CD4-positive, alpha-beta T cell treated with Interleukin-1 beta for 1 hour (primary cell): ENCODE measurements at regions not wholly inside any gene's neighbourhood (a gene's known extent, or its start where the extent isn't known, plus 50 kb on each side); places are given as distances from the start of the nearest gene placed in this dataset.

Experiments
- DNase-seq, 2 donors: peaks; one replicate each; pipeline ENCODE4 v3.0.0-alpha.2; 2020 to 2022

DNA sequence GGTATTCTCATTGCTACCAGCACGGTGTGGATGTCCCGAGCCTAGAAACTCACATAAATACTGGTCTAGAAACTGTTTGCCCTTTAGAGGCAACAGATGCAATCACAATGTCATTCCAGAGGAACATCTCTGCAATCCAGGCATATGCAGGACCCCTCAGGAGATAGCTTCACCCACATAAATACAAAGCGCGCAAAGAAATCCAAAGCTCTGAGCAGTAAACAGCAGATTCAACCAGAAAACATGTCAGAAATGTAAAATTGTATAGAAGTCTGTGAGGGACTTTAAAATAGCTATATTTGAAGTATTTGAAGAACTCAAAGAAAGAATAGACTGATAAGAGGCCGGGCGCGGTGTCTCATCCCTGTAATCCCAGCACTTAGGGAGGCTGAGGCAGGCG is 291.7 kb downstream of the FAM43A start:
- no peak for DNase-seq

DNA sequence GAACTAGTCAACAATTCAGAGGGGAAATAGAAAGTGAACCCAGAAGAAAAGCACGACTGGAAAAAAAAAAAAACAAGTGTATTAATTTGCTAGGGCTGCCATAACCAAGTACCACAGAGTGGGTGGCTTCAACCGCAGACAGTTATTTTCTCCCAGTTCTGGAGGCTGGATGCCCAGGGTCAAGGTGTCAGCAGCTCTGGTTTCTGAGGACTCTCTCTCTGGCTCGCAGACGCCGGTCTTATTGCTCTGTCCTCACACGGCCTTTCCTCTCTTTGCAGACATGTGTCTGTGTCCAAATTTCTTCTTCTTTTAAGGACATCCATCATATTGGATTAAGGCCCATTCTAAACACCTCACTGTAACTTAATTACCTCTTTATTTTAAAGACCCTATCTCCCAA is 291.8 kb downstream of the XXYLT1 start:
- DNase-seq, result no peak

DNA sequence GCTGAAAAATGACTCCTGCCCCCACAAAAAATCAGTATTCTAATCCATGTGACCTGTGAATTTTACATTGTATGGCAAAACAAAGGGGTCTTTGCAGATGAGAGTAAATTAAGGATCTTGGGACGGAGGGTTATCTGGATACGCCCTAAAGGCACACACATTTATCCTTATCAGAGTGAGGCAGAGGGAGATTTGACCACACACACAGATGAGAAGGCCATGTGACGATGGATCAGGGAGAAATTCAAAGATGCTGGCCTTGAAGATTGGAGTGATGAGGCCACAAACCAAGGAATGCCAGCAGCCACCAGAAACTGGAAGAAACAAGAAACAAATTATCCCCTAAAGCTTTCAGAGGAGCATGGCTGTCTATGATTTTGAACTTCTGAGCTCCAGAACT is 288.5 kb downstream of the XXYLT1 start:
- no peak for DNase-seq

DNA sequence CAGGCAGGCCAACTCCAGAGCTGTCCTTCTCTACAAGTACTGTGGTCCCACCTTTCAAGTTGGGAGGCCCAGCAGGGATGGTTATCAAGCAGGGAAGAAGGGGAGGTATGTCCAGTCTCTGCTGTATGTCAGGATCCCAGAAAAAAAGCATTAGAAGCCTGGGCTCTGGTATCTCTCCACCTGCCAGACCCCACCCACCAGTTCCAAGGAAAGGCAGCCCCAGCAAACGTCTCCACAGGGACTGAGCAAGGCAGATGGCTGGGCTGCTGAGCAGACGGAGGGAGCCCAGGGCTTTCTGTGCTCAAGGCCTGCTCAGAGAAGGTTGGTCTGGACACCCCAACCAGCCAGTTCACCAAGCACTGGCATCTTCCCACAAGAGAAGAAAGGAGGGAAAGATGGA is 287.8 kb downstream of the XXYLT1 start:
- DNase-seq, result no peak

DNA sequence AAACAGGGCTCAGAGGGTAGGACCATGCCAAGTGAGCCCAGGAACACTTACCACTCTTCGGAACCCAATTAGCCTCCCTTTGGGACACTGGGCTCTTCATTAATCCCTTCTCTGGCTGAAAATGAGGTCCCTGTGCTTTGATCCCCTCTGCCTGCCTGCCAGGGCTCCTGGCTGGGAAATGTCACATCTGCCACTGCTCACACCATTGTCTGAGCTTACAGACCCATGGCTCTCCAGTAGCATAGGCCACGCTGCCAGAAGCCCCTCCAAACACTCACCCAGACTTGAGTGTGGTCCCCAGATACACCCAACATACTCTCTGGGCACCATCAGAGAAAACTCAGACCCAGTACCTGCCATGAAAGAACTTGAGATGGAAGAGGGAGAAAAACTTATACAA is 287.3 kb downstream of the XXYLT1 start:
- no peak for DNase-seq

DNA sequence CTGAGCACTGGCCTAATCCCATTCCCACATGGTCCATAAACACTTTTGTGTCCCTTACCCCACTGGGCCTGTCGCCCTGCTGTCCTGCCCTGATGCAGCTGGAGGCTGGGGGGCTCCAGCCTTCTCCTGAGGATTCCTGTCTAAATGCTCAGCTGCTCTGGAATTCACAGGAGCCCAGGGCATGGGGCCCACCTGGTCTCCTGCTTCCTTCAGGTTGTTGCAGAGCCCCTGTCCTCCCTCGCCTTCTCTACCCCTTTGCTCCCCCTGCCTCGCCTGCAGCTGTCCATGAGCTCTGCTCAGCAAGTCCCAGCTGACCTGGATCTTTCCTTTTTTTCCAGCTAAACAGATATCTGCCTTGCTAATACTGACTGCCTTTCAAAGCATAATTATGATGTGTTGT is 286.9 kb downstream of the XXYLT1 start:
- DNase-seq, result no peak

DNA sequence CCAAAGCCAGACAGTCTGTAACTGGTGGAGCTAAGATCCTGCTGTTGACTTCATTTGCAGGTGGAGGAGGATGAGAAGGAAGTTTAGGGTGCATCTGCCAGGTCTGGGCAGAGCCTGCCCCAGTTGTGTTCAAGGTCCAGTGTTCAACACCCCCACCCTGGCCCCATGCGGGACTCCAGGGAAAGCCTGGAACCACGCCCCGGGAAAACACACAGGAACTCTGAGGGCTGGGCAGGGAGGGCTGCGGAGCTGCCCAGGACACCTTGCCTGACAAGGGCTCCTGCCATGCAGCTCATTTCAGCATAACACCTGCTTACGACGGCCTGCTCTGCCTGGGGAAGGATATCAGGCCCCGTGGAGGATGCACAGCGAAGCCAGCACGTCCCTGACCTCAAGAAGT is 286.3 kb downstream of the XXYLT1 start:
- DNase-seq, result no peak

DNA sequence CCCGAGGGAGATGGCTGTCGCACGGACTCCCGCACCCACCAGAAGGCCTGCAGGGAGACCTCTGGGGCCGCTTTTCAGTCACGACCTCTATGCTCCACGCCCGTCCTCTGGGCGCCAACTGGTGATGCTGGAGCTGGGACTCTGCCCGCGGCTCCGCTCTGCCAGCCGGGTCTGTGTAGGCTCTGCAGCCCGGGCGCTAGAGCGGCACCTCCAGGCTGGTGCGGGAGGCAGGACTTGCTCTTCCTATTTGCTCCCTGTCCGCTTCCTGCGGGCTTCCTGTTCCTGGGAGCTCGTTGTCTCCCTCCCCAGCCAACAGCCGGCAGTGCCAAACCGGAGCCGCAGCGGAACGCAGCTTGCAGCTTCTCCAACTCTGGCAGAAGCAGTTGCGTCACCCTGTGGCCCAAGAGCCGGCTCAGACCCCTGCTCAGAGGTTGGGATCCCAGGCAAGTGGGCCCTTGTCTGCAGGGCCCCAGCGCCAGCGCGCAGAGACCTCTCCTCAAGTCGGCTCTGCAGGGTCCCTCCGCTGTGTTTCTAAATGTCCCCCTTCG is 285.9 kb downstream of the XXYLT1 start:
- DNase-seq, result peak in 1 of 2 donors; percentile 20

DNA sequence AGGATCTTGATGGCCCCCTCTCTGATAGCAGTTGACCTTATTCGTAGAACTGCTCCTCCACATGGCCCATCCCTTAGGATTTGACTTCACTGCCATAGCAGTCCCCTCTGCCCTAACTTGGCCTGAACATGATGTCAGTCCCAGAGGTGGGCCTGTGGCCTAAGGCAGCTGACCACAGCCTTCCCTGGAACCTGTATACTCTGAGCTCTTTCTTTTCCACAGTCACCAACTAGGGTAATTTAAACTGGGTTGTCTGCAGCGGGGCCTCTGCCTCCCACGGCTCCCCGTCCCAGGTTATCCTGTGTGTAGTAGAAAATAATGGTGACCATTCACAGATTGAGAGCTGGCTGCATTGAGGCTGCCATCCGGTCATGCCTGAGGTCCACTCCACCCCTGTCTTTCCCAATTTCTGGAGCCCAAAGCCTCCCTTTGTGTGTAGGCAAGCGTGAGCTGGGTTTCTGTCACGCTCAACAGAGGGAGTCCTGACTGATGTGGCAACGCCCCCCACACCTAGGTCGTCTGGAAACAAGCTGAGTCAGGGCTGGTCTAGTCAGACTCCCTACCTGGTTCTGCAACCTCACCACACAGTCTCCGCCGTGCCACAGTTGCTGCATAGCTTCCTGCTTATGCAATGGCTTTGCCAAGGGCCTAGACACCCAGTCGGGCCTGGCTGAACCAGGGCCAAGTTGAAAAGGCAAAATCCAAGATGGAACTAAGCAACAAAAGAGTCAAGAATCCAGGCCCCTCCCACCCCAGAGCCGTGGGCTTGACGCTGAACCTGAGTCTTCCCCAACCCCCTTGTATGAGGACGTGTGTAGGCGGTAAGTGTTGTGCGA is 284.5 kb downstream of the XXYLT1 start:
- peak in 1 of 2 donors; percentile 27 for DNase-seq

DNA sequence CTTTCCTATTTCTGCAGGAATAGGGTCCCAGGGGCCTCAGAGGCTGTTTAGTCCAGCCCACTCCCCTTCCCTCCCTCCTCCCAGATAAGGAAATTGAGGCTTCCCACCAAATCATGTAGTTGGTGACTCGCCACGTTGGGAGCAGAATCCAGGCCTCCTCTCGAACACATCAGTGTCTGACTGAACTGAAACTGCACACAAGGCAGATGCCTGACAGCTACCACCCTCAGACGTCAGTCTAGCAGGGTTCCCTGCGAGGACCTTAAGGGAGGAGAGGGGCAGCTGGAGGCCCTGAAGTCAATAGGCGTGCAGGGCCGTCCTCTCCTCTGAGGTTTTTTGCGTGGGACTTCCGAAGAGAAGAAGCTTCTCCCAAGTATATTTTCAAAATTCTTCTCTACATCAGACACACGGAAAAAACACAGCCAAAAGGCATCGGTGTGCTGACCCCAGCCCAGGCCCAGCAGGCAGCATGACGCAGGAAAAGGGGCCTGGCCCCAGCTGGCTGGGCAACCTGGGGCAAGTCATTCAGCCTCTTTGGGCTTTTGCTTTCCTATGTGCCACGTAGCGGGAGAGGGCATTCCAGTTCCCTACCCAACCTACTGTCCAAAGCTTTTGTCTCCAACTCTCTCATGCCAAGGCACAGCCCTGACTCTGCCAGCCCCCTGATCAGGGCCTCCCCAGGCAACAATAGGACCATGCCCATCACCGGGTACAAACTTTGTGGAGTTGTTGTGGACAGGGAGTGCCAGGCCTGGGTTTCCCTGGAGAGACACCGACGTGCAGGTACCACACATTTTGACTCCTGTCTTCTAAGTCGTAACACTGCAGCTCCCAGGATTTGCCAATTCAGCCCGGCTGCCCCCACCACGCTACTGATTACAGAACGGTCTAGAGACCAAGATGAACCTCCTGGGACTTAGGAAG is 283.1 kb downstream of the XXYLT1 start:
- DNase-seq, result no peak

DNA sequence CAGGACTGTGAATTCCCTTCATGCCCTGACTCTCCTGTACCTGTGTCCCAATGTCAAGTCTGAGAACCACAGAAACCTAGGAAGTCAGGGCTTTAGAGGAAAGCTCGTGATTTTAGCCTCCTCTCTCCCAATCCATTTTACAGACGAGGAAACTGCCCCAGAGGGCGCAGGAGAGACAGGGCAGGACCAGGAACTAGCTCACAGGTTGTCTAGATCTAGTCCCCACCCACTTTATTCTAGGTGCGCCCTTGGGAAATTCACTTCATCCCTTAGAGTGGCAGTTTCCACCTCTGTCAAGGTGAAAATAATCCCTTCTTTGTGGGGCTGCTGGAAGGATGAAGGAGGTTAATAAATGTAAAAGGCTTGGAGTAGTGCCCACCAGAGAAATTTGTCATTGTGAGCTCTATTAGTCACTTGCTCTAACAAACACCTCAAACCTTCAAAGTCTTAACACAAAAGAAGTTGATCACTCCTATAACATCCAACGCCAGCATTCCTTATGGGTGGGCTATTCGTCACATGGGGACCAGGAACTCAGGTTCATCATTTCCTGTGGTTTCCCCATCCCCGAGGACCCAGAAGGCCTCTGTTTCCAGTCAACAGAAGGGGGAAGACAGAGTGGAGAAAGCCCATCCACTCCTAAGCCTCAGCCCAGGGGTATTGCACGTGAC is 282.3 kb downstream of the XXYLT1 start:
- DNase-seq, result no peak

DNA sequence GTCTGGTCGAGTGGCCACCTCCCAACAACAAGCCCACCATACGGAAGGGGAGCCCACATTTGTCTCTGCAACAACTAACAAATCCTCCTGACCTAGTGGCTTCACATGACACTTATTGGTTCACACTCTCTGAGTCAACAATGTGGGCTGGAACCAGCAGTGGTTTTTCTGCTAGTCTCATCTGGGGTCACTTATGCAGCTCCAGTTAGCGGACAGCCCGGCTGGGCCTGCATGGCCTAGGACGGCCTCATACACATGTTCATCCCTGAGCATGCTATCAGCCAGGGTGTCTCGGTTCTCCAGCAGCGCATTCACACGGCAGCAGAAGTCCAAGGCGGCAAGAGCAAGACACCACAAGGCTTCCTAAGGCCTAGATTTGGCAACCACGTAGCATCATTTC is 281.7 kb downstream of the XXYLT1 start:
- no peak for DNase-seq

DNA sequence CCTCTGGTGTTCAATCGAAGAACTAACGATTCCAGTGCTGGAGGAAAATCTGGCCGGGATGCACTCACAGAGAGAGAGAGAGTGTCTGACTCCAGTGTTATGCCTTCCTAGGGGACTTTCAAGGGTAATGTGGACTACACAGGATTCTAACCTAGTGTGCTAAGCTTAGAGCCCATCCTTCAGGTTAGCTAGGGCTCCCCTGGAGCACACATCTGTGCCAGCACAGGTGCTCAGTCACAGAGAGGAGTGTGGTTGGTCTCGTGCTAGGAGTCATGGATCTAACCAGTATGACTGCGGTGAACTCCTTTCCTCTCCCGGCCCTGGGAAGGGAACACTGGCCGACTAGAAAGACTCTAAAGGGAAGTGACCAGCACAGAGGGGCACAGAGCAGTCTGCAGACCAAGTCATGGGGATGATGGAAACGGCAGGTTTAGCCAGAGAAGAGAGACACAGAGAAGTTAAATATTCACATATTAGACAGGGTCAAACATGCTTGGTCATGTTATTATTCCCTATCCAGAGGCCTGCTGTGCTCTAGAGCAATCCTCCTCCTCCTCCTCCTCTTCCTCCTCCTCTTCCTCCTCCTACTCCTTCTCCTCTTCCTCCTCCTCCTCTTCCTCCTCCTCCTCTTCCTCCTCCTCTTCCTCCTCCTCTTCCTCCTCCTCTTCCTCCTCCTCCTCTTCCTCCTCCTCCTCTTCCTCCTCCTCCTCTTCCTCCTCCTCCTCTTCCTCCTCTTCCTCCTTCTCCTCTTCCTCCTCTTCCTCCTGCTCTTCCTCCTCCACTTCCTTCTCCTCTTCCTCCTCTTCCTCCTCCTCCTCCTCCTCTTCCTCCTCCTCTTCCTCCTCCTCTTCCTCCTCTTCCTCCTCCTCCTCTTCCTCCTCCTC is 280.3 kb downstream of the XXYLT1 start:
- DNase-seq, result no peak

DNA sequence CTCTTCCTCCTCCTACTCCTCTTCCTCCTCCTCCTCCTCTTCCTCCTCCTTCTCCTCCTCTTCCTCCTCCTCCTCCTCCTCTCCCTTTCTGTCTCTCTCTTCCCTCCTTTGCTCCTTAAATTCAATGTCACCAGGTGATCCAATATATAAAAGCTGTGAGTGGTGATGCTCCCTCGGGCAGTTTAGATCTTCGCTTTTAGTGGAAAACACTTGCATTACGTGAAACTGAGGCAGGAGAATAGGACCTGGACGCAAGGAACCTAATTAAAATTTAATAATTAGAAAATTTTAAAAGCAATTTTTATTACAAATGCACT is 279.7 kb downstream of the XXYLT1 start:
- no peak for DNase-seq

DNA sequence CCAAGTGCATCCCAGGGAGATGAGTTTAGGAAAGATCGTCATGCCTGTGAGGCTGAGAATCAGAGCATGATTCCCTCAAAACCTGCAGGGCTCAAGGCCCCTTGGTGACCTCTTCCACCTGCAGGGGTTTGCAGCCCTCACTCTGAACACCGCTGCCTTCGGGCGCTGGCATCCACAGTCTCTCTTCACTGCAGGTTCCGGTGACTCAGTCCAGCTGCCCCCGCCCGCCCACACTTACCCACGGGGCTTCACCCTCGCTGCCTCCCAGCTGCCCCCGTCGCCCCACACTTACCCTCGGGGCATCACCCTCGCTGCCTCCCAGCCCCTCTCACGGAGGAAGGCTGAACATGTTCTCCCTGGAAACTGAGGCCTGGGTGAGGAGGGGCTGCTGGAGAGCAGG is 277.1 kb downstream of the XXYLT1 start:
- no peak for DNase-seq

DNA sequence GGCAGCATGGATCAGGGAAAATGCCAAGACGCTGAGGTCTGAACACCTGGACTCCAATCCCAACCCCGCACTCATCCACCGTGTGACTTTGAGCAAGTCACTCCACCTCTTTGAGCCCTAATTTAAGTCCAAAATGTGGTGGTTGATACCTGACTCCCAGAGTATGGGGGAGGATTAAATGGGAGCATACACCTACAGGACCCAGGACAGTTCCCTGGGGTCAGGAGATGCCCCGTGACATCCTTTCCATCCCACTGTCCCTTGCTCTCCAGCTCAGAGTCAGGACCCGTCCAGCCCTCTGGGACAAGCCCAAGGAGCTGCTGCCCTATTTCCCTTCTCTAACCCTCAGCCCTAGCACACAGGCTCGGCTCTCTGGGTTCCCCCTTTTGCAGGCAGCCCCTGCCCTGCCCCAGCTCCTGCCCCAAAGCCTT is 276.4 kb downstream of the XXYLT1 start:
- no peak for DNase-seq

DNA sequence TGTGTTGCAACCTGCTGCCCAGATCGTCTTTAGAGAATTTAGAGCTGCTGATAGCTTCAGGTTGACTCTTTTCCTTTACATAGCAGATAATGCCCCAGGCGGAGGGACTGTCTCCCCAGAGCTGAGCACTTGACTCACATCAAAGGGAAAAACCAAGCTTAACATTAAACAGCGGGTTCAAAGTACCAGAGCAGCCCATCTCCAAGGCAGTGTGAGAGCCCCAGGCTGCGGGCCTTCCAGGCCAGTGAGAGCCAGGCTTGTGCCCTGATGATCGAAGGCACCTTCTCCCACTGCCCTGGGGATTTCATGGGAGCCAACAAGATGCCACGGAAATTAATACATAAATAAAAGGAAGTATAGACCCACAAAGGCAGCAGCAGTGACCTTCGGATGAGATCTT is 275.6 kb downstream of the XXYLT1 start:
- DNase-seq, result no peak

DNA sequence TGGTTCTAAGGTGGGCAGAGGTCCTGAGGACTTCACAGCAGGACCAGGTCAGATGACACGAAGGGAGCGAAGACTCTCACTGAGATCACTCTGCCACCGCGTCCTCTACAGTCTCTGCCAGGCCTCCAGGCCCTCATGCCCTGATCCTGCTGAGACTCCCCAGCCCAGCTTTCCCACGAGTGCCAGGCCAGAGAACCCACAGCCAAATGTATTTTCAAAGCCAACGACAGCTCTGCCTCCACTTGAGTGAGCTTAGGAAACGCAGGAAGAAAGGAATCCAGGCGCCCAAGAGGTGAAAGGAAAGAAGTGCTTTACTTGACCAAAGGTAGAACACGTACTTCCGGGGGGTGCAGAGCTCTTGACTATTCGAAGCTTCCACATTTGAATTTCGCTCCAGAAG is 275.0 kb downstream of the XXYLT1 start:
- no peak for DNase-seq

DNA sequence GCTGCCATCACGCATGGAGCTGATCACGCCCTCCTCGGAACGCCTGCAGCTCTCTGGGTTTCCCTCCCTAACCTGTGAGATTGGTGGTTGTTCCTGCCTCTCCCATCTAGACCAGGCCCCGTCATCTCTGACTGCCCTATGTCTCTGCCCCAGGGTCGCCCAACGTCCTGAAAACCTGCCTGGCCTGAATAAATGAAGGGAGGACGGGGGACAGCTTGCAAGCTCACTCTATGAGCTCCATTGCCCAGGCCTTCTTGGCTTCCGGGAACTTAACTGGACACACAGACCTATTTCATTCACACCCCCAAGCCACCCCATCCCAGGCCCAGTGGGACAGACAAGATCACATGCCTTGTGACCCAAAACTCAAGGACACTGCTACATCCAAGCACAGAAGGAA is 274.2 kb downstream of the XXYLT1 start:
- DNase-seq, result no peak

DNA sequence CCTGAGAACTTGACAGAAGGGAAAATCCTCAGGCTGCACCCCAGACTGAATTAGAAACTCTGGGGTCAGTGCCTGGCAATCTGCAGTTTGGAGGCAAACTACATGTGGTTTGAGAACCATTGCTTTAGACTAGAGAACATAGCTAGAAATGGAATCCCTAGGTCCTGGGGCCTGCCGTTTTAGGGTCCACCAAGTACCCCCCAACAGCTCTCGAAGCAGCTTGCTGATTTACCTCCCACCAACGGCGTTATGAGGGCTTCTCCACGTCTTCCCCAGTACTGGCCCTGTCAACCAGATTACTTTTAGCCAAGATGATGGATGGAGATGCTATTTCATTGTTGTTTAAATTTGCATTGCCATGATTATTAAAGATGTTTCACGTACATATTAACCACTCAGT is 272.5 kb downstream of the XXYLT1 start:
- DNase-seq, result no peak

DNA sequence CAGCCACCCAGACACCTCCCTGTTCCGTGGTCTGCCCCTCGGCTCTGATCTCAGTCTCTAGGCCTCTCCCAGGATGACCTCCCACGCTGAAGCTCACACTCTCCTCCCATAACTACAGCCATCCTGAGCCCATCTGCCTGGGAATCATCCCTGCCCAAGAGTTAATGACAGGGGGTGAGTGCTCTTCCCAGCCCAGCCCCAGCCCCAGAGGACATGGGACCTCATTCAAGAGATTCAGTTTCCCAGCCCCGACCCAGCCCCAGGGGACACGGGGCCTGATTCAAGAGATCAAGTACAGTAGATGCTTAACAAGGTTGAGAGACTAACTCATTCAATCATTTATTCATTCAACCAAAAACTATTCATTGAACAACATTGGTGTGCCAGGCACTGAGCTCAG is 272.0 kb downstream of the XXYLT1 start:
- no peak for DNase-seq

DNA sequence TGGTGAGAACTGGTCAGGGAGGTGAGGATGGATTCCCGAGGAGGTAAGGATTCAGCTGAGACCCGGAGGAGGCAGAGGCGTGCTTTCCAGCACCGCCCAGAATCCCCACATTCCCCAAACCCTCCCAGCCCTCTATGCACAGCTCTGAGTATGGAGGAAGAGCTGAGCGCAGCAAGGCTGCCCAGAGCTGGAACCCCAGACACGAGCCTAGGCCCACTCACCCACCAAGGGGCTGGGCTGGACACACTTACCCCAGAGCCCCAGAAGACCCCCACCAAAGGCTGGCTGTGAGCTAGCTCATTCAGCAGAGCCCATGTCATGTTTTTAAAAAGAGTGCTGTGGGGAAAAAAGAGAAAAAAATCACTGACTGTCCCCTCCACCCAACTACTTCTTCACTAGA is 271.5 kb downstream of the XXYLT1 start:
- no peak for DNase-seq
